OCI-LY1 (cell line): ENCODE measurements at regions not wholly inside any gene's neighbourhood (a gene's known extent, or its start where the extent isn't known, plus 50 kb on each side); places are given as distances from the start of the nearest gene placed in this dataset.

Experiments used
- H2AFZ ChIP-seq: fragments of 200-600 bp; sonication (generic), shearing (Covaris generic); 2 replicates; pipeline ENCODE4 v1.6.0; 2014; ENCODE audit warnings: antibody characterized with exemption, mild to moderate bottlenecking, low read length
- H3F3A ChIP-seq: fragments of 200-600 bp; sonication (generic), shearing (Covaris generic); 2 replicates; pipeline ENCODE4 v1.6.0; 2014; ENCODE audit warnings: mild to moderate bottlenecking, antibody characterized with exemption, low read length, moderate library complexity; ENCODE audit not compliant: insufficient read depth
- H3K27ac ChIP-seq: fragments of 200-600 bp; sonication (generic); 2 replicates; pipeline ENCODE4 v1.5.1; 2014; ENCODE audit warnings: low read length, mixed run types, mild to moderate bottlenecking, low read depth; ENCODE audit not compliant: poor library complexity, severe bottlenecking
- H3K27me3 ChIP-seq: fragments of 200-600 bp; sonication (generic); 2 replicates; pipeline ENCODE4 v1.6.0; 2014; ENCODE audit warnings: antibody characterized with exemption, mild to moderate bottlenecking, low read length, moderate library complexity; ENCODE audit not compliant: insufficient read depth
- H3K36me3 ChIP-seq: fragments of 200-600 bp; sonication (generic); 2 replicates; pipeline ENCODE4 v1.6.1; 2014; ENCODE audit warnings: mild to moderate bottlenecking, antibody characterized with exemption, low read length, moderate library complexity, mixed read lengths; ENCODE audit not compliant: insufficient read depth
- H3K4me1 ChIP-seq: fragments of 200-600 bp; sonication (generic); 2 replicates; pipeline ENCODE4 v1.5.1; 2014; ENCODE audit warnings: mild to moderate bottlenecking, low read length, moderate library complexity; ENCODE audit not compliant: insufficient read depth, severe bottlenecking
- H3K4me2 ChIP-seq: fragments of 200-600 bp; sonication (generic), shearing (Covaris generic); 2 replicates; pipeline ENCODE4 v1.6.1; 2014; ENCODE audit warnings: low read length
- H3K4me3 ChIP-seq: fragments of 200-600 bp; sonication (generic); 2 replicates; pipeline ENCODE4 v1.5.1; 2014; ENCODE audit warnings: low read length, low read depth, mild to moderate bottlenecking, mixed read lengths; ENCODE audit not compliant: poor library complexity, severe bottlenecking
- H3K79me2 ChIP-seq: fragments of 200-600 bp; shearing (Covaris generic); 2 replicates; pipeline ENCODE4 v1.6.1; 2016; ENCODE audit warnings: mixed run types, low read length, mixed read lengths; ENCODE audit not compliant: insufficient read depth
- H3K9ac ChIP-seq: fragments of 200-600 bp; sonication (generic), shearing (Covaris generic); 2 replicates; pipeline ENCODE4 v1.6.1; 2014; ENCODE audit warnings: mild to moderate bottlenecking, low read length, mixed read lengths
- H3K9me2 ChIP-seq: fragments of 200-600 bp; sonication (generic), shearing (Covaris generic); 2 replicates; pipeline ENCODE4 v1.6.1; 2014; ENCODE audit warnings: low read depth, mild to moderate bottlenecking, low read length, mixed read lengths
- H3K9me3 ChIP-seq: fragments of 200-600 bp; shearing (Covaris generic); 2 replicates; pipeline ENCODE4 v1.6.1; 2014; ENCODE audit warnings: low read length, mixed read lengths
- H4K20me1 ChIP-seq: fragments of 200-600 bp; sonication (generic), shearing (Covaris generic); 2 replicates; pipeline ENCODE4 v1.6.0; 2016; ENCODE audit warnings: mild to moderate bottlenecking, low read length; ENCODE audit not compliant: insufficient read depth
- EZH2 ChIP-seq: fragments of 200-600 bp; sonication (generic), shearing (Covaris generic); IDR thresholded peaks from 2 replicates; pipeline ENCODE4 v1.8.0; 2017; ENCODE audit warnings: borderline replicate concordance, mixed run types, mild to moderate bottlenecking, antibody characterized with exemption, low read length, moderate library complexity, mixed read lengths
- TF ChIP-seq, protein P1 (sequence below): fragments of 200-600 bp; sonication (generic), shearing (Covaris generic); IDR thresholded peaks from 2 replicates; pipeline ENCODE4 v1.5.1; 2017; ENCODE audit warnings: mild to moderate bottlenecking, antibody characterized with exemption, low read length, moderate library complexity, mixed read lengths

- no peaks in the 10 kb centered on the region for H3F3A ChIP-seq
- H2AFZ ChIP-seq, result no peak overlapping the region
- H3K79me2 ChIP-seq, result no peaks in the 10 kb centered on the region
- no peaks in the 10 kb centered on the region for H3K4me1 ChIP-seq
- no peaks in the 10 kb centered on the region for H3K9me2 ChIP-seq
- H3K4me2 ChIP-seq, result no peak overlapping the region
- no peak overlapping the region for H3K9ac ChIP-seq
- H3K36me3 ChIP-seq, result no peaks in the 10 kb centered on the region
- H3K4me3 ChIP-seq, result no peak overlapping the region
- H3K9me3 ChIP-seq, result no peaks in the 10 kb centered on the region
- no peaks in the 10 kb centered on the region for H3K27me3 ChIP-seq
- no peak overlapping the region for H3K27ac ChIP-seq
- TF ChIP-seq EZH2, result no peak
- TF ChIP-seq, protein P1, sequence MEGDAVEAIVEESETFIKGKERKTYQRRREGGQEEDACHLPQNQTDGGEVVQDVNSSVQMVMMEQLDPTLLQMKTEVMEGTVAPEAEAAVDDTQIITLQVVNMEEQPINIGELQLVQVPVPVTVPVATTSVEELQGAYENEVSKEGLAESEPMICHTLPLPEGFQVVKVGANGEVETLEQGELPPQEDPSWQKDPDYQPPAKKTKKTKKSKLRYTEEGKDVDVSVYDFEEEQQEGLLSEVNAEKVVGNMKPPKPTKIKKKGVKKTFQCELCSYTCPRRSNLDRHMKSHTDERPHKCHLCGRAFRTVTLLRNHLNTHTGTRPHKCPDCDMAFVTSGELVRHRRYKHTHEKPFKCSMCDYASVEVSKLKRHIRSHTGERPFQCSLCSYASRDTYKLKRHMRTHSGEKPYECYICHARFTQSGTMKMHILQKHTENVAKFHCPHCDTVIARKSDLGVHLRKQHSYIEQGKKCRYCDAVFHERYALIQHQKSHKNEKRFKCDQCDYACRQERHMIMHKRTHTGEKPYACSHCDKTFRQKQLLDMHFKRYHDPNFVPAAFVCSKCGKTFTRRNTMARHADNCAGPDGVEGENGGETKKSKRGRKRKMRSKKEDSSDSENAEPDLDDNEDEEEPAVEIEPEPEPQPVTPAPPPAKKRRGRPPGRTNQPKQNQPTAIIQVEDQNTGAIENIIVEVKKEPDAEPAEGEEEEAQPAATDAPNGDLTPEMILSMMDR, result no peak
- no peaks in the 10 kb centered on the region for H4K20me1 ChIP-seq
Observed at GRCh38 chr2:128631698-128632500, 313.2 kb upstream of the HS6ST1 start.

- no peaks in the 10 kb centered on the region for H3K79me2 ChIP-seq
- no peak overlapping the region for H3K4me2 ChIP-seq
- H3K4me1 ChIP-seq, result no peaks in the 10 kb centered on the region
- H3K9me2 ChIP-seq, result no peaks in the 10 kb centered on the region
- no peak overlapping the region for H2AFZ ChIP-seq
- no peaks in the 10 kb centered on the region for H3K36me3 ChIP-seq
- H3K27me3 ChIP-seq, result no peaks in the 10 kb centered on the region
- no peaks in the 10 kb centered on the region for H3K9me3 ChIP-seq
- H3K4me3 ChIP-seq, result no peak overlapping the region
- TF ChIP-seq EZH2, result no peak
- TF ChIP-seq, protein P1, result no peak
- H3K9ac ChIP-seq, result no peak overlapping the region
- H3F3A ChIP-seq, result no peaks in the 10 kb centered on the region
- H3K27ac ChIP-seq, result no peak overlapping the region
- H4K20me1 ChIP-seq, result no peaks in the 10 kb centered on the region
Observed at GRCh38 chr2:128632501-128632800, 313.8 kb upstream of the HS6ST1 start.

GRCh38 chr2:128633501-128633900 is 314.8 kb upstream of the HS6ST1 start:
- Histone ChIP-seq H3K4me2 (no peak overlapping the region), H3K79me2 (no peaks in the 10 kb centered on the region), H3K27ac (no peak overlapping the region), H3K4me3 (no peak overlapping the region), H3K4me1 (no peaks in the 10 kb centered on the region), H3K9me2 (no peaks in the 10 kb centered on the region), H3F3A (no peaks in the 10 kb centered on the region), H3K9ac (no peak overlapping the region), H4K20me1 (no peaks in the 10 kb centered on the region), H2AFZ (no peak overlapping the region), H3K36me3 (no peaks in the 10 kb centered on the region), H3K9me3 (no peaks in the 10 kb centered on the region), H3K27me3 (0 out of 2 replicates have a peak, but pooled peaks cover 3% of the 10 kb centered on the region)
- no peak for TF ChIP-seq EZH2
- TF ChIP-seq, protein P1, result no peak
